Mesothelial cell of epicardium (in vitro differentiated cells): ENCODE measurements at regions not wholly inside any gene's neighbourhood (a gene's known extent, or its start where the extent isn't known, plus 50 kb on each side); places are given as distances from the start of the nearest gene placed in this dataset.
A peak's percentile ranks its signal among the peaks of the same experiment; 100 is the strongest.

Experiments used
- DNase-seq, 2 experiments: peaks; one replicate each; pipeline ENCODE4 v3.0.0; 2021; ENCODE audit warnings: low spot score in 2 of 2; ENCODE audit not compliant: unreplicated experiment in 2 of 2
- H3K27ac Mint-ChIP-seq: 2 replicates; pipeline ENCODE4 v1.8.0; 2021; ENCODE audit warnings: mixed read lengths
- H3K27me3 Mint-ChIP-seq: 2 replicates; pipeline ENCODE4 v1.8.0; 2021; ENCODE audit warnings: low read depth, mixed read lengths
- H3K36me3 Mint-ChIP-seq: 2 replicates; pipeline ENCODE4 v1.8.0; 2021; ENCODE audit warnings: mixed read lengths
- H3K4me1 Mint-ChIP-seq: 2 replicates; pipeline ENCODE4 v1.8.0; 2021; ENCODE audit warnings: mixed read lengths
- H3K4me3 Mint-ChIP-seq: 2 replicates; pipeline ENCODE4 v1.8.0; 2021; ENCODE audit warnings: mild to moderate bottlenecking, moderate library complexity, mixed read lengths
- H3K9me3 Mint-ChIP-seq: 2 replicates; pipeline ENCODE4 v1.8.0; 2021; ENCODE audit warnings: mixed read lengths
- CTCF ChIP-seq: fragments of 200-600 bp; sonication (generic); IDR thresholded peaks from one replicate; pipeline ENCODE4 v1.5.0; 2021; ENCODE audit warnings: antibody characterized with exemption; ENCODE audit not compliant: unreplicated experiment

- Mint-ChIP-seq H3K4me3 (no peak overlapping the region), H3K27ac (no peak overlapping the region), H3K4me1 (no peaks in the 10 kb centered on the region), H3K36me3 (no peaks in the 10 kb centered on the region), H3K9me3 (no peaks in the 10 kb centered on the region), H3K27me3 (peaks cover 49% of the 10 kb centered on the region)
- TF ChIP-seq CTCF = no peak
- DNase-seq = no peak
Observed at GRCh38 chr20:60222497-60222896, 264.3 kb downstream of the CDH26 start.

GRCh38 chr20:60223174-60223573, 265.0 kb downstream of the CDH26 start:
- H3K36me3 Mint-ChIP-seq = no peaks in the 10 kb centered on the region
- peaks cover 43% of the 10 kb centered on the region for H3K27me3 Mint-ChIP-seq
- DNase-seq = no peak
- peaks cover 4% of the 10 kb centered on the region for H3K9me3 Mint-ChIP-seq
- no peak overlapping the region for H3K4me3 Mint-ChIP-seq
- no peak for TF ChIP-seq CTCF
- no peak overlapping the region for H3K27ac Mint-ChIP-seq
- H3K4me1 Mint-ChIP-seq = no peaks in the 10 kb centered on the region

GRCh38 chr20:60224914-60225313, 266.7 kb downstream of the CDH26 start:
- TF ChIP-seq CTCF = peak; percentile 19
- Mint-ChIP-seq H3K4me3 (no peak overlapping the region), H3K4me1 (no peaks in the 10 kb centered on the region), H3K9me3 (peaks cover 11% of the 10 kb centered on the region), H3K27me3 (peaks cover 31% of the 10 kb centered on the region), H3K27ac (no peak overlapping the region), H3K36me3 (no peaks in the 10 kb centered on the region)
- DNase-seq = no peak

- H3K27ac Mint-ChIP-seq = no peak overlapping the region
- no peak for TF ChIP-seq CTCF
- H3K36me3 Mint-ChIP-seq = no peaks in the 10 kb centered on the region
- peaks cover 3% of the 10 kb centered on the region for H3K27me3 Mint-ChIP-seq
- no peak for DNase-seq
- H3K4me3 Mint-ChIP-seq = no peak overlapping the region
- H3K9me3 Mint-ChIP-seq = peaks cover 21% of the 10 kb centered on the region
- H3K4me1 Mint-ChIP-seq = no peaks in the 10 kb centered on the region
Observed at GRCh38 chr20:60228255-60228654, 270.0 kb downstream of the CDH26 start.

- DNase-seq = no peak
- no peaks in the 10 kb centered on the region for H3K4me1 Mint-ChIP-seq
- no peaks in the 10 kb centered on the region for H3K36me3 Mint-ChIP-seq
- no peak overlapping the region for H3K4me3 Mint-ChIP-seq
- H3K9me3 Mint-ChIP-seq = peaks cover 21% of the 10 kb centered on the region
- TF ChIP-seq CTCF = no peak
- peaks cover 25% of the 10 kb centered on the region for H3K27me3 Mint-ChIP-seq
- no peak overlapping the region for H3K27ac Mint-ChIP-seq
Observed at GRCh38 chr20:60232380-60232779, 274.2 kb downstream of the CDH26 start.

GRCh38 chr20:60233018-60233630, 274.9 kb downstream of the CDH26 start:
- Mint-ChIP-seq H3K27ac (no peak overlapping the region), H3K4me1 (no peaks in the 10 kb centered on the region), H3K9me3 (peaks cover 17% of the 10 kb centered on the region), H3K36me3 (no peaks in the 10 kb centered on the region), H3K4me3 (no peak overlapping the region), H3K27me3 (peaks cover 31% of the 10 kb centered on the region)
- no peak for TF ChIP-seq CTCF
- no peak for DNase-seq
